ENCODE measurements at regions not wholly inside any gene's neighbourhood (a gene's known extent, or its start where the extent isn't known, plus 50 kb on each side); places are given as distances from the start of the nearest gene placed in this dataset.

DNA sequence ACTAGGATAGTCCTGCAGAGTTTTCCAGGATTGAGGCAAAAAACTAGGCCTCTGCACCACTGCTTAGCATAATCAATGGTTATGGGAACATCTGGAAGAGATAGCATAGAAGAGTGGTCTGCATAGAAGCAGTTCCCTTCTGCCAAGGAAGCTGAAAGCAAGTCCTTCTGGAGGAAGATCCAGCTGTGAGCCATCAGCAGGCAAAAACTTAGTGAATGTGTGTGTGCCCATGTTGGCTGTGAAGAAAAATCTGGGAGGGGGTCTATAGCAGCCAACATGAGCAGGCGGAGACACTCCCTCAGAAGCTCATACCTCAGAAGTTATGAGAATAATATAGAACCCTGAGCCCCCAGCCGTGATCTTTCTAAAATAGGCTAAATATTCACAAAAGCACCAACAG lies 228.1 kb upstream of the STEAP1 start:
- no peak for DNase-seq

- DNase-seq: no peak
These were observed 227.6 kb upstream of the STEAP1 start for GRCh38 chr7:89926701-89927100.

DNA sequence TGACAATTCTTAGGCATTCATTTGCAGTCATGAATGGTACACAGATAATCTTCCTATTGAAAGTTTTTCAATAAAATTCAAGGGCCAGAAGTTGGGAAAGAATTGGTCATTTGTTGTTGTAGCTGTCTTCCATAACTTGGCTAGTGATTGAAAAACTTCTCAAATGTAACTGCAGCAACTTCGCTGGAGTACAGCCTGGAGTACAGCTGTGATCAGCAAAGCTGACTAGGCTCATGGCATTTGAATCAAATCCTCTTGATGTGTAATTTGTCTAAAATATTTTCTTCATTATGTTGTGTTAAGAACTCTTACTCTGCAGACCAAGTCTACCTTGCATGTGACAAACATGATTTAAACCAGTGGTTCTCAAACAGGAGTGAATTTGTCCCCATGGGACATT lies 226.5 kb upstream of the STEAP1 start:
- DNase-seq: no peak

- no peak for DNase-seq
These were observed 225.8 kb upstream of the STEAP1 start for GRCh38 chr7:89928451-89928850.

- DNase-seq: no peak
These were observed 220.2 kb upstream of the STEAP1 start for GRCh38 chr7:89934101-89934500.

GRCh38 chr7:89943525-89944050 lies 210.7 kb upstream of the STEAP1 start:
- DNase-seq: no peak

GRCh38 chr7:89958525-89959068 lies 195.7 kb upstream of the STEAP1 start:
- DNase-seq: no peak

- DNase-seq: no peak
These were observed 188.1 kb upstream of the STEAP1 start for GRCh38 chr7:89966067-89966664.

- no peak for DNase-seq
These were observed 178.7 kb upstream of the STEAP1 start for GRCh38 chr7:89975577-89975976.

DNA sequence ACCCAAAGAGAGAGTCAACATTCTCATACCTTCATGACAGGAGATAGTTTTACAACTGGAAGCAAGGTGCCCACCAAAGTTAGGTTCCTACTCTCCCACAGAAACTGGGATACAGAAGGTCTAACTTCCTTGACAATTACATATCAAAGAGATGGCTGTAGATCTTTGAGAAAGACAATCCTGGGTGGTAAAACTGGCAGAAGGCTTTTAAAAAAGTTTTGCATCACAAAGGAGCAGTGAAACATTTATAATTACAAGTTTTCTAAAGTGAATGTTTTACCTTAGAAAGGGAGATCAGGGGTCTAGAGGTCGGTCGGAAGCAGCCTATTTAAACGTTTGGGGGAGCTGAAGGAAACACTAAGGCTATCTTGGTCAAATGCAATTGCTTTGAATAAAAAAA lies 166.6 kb upstream of the STEAP1 start:
- no peak for DNase-seq

DNA sequence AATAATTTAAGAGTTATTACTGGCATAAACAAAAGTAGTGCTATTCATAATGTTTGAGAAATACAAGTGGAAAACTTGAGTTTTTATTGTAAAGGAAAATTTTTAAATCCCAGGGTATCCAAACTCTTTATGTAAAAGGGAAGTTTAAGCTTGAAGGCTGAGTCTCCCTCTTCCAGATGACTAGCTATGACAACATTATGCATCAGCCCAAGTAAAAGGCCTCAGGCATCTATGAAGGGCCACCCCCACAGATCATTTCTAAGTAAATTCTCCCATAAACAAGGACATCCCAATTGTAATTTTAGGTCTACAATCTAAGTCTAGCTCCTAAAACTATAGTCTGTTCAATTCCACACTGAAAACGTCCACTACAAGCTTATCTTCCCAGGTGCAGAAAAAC lies 166.2 kb upstream of the STEAP1 start:
- DNase-seq: no peak

GRCh38 chr7:89989454-89989853 lies 164.8 kb upstream of the STEAP1 start:
- DNase-seq: no peak

DNA sequence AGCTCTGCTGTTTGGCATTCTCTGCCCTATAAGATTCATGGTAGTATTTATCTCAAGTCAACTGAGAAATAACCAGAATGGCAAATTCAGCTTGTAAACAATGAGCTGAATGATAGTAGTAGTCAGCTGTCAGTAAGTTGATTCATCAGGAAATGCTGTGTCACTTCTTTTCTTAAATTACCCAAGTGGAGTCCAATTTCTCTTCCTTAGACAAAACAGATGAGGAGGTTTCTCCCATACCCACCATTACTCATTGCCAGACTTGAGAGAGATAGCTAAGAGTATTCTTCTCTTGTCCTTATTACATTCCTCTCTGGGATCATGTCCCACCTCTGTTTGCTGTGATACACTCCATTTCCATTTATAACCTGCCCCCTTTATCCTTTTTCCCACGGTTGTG lies 159.8 kb upstream of the STEAP1 start:
- DNase-seq: no peak

DNA sequence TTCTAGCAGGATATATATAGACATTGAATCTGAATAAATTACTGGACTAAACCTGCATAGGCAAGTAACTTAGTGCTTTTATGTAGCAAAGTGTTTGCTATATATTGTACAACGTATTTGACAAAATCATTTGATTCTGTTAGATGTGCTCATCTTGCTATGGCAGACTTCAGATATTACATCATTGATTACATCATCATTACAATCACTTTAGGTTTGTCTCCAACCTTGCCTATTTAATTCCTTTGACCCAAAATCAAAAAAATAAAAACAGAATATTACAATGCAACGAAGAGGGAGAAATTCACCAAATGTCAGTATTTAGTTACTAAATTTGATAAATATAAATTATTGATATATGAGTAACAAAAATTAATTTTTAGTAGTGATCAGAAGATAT lies 155.7 kb upstream of the STEAP1 start:
- DNase-seq: no peak

GRCh38 chr7:90005836-90006235 lies 148.4 kb upstream of the STEAP1 start:
- DNase-seq: no peak

DNA sequence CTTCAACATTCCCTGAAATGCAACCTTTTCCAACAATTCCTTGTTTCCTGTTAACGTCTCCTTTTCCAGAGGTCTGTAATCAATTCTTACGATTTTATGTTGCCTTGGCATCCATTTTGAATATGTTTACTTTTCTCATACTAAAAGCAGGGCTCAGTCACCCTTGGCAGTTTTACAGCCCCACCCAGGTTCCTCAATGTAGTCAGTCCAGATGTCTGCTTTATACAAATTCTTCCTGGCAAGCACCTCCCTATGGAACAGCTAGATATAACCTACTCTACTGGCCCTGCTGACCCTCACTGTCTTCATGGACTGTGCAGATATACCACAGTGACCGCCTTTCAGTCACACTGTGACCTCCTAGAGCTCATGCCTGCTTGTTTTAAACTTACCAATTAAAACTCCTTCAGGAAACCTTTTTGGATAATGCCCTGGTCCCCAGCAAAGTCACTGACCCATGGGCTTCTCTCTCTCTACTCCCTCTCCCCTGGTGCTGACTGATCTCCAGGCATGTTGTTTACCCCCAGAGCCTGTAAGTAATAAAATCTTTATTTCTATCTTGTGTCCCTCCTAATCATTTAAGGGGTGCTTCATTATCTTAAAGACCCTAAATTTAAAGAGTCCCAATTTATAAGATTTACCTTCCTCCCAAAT lies 147.1 kb upstream of the STEAP1 start:
- no peak for DNase-seq

DNA sequence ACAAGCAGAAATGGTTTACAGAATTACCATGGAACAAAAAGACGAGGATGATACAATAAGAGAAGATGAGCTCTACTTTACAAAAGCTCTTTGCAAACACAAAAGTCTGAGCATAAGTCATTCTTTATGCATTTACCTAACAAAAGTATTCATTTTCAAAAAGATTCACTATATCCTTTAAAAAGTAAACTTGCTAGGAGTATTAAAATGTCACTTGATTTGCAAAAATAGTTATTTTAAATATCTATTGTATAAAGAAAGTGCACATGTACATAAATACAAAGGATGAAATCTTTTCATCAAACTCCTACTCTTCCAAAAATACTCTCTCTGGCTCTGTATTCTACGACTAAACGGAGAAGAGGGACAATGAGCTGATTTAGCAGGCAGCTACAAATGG lies 146.4 kb upstream of the STEAP1 start:
- no peak for DNase-seq

GRCh38 chr7:90022213-90022612 lies 132.1 kb upstream of the STEAP1 start:
- no peak for DNase-seq

- no peak for DNase-seq
These were observed 128.5 kb upstream of the STEAP1 start for GRCh38 chr7:90025771-90026170.

DNA sequence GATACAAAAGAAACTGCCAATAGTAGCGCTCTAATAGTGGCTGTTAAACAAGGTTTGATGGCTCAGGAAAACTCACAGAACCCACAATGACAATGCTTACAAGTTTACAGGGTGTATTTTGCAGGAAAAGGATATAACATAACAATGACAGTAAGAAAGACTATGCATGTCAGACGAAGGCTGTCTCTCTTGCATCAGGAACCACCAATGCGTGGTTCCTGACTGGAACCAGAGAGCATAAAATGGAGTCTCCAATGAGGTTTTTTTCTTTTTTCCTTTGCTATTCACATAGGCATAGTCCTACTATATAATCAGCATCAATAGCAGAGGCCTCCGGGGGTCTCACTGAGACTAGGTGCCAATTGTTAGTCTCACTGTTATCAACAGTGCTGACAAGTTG lies 120.4 kb upstream of the STEAP1 start:
- DNase-seq: no peak

- DNase-seq: no peak
These were observed 101.2 kb upstream of the STEAP1 start for GRCh38 chr7:90053094-90053493.

DNA sequence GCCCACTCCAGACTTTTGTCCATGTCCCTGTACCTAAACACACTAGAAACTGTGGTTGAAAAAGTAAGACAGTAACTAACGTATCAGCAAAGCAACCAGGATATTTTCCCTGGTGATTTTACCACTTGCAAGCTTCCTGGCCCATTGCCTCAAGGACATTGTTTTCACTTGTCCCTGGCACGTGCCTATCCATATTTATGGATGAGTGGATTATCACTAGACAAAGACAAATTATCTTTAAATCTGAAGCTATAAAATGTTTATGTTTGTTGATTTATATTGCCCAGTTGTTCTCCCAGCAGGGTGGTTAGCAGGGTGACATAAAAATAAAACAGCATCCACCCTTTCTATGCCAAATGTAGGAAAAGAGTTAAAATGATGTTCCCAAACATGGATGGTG lies 93.2 kb upstream of the STEAP1 start:
- no peak for DNase-seq

GRCh38 chr7:90064370-90064769 lies 89.9 kb upstream of the STEAP1 start:
- no peak for DNase-seq

All from amygdala (tissue), 56 donors.